Activated CD4-positive, alpha-beta memory T cell treated with anti-CD3 and anti-CD28 coated beads for 36 hours (primary cell): ENCODE measurements at regions not wholly inside any gene's neighbourhood (a gene's known extent, or its start where the extent isn't known, plus 50 kb on each side); places are given as distances from the start of the nearest gene placed in this dataset.
"Not testable (repeated sequence)": the region's sequence is repeated elsewhere in the genome, so short reads cannot be mapped to it uniquely, and the experiment has no call there.

Experiments used
- CTCF ChIA-PET: fragments of 350-600 bp; sonication (Branson Sonifier 250); formaldehyde crosslinking; loops from one replicate; lab custom pipeline; 2021; ENCODE audit warnings: antibody characterized with exemption, inconsistent platforms; lab: Charles Lee
- POLR2A ChIA-PET: fragments of 350-600 bp; sonication (Branson Sonifier 250); formaldehyde crosslinking; loops from one replicate; lab custom pipeline; 2021; ENCODE audit warnings: antibody characterized with exemption; lab: Charles Lee
- DNase-seq: peaks from one replicate; pipeline ENCODE4 v3.0.0-alpha.2; 2020
- H3K27ac Mint-ChIP-seq: one replicate; pipeline ENCODE4 v1.8.0; 2021; ENCODE audit warnings: mixed read lengths
- H3K27me3 Mint-ChIP-seq: one replicate; pipeline ENCODE4 v1.8.0; 2021; ENCODE audit warnings: mixed read lengths
- H3K36me3 Mint-ChIP-seq: one replicate; pipeline ENCODE4 v1.8.0; 2021; ENCODE audit warnings: mixed read lengths
- H3K4me1 Mint-ChIP-seq: one replicate; pipeline ENCODE4 v1.8.0; 2021; ENCODE audit warnings: low read depth, mixed read lengths
- H3K4me3 Mint-ChIP-seq: one replicate; pipeline ENCODE4 v1.8.0; 2021; ENCODE audit warnings: mild to moderate bottlenecking, mixed read lengths
- H3K9me3 Mint-ChIP-seq: one replicate; pipeline ENCODE4 v1.8.0; 2021; ENCODE audit warnings: mixed read lengths
- intact Hi-C: fragments of 100-400 bp; cut with micrococcal nuclease; formaldehyde crosslinking; loops from one replicate; pipeline ENCODE4 v1.15.1; 2023

DNA sequence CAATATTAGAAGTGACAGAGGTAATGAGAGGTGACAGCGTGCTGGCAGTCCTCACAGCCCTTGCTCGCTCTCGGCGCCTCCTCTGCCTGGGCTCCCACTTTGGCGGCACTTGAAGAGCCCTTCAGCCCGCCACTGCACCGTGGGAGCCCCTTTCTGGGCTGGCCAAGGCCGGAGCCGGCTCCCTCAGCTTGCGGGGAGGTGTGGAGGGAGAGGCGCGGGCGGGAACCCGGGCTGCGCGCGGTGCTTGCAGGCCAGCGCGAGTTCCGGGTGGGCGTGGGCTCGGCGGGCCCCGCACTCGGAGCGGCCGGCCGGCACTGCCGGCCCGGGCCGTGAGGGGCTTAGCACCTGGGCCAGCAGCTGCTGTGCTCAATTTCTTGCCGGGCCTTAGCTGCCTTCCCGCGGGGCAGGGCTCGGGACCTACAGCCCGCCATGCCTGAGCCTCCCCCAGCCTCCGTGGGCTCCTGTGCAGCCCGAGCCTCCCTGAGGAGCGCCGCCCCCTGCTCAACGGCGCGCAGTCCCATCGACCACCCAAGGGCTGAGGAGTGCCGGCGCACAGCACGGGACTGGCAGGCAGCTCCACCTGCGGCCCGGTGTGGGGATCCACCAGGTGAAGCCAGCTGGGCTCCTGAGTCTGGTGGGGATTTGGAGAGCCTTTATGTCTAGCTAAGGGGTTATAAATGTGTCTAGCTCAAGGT lies 426.5 kb upstream of the RGS18 start:
- intact Hi-C loops, H3K4me1 Mint-ChIP-seq, H3K27me3 Mint-ChIP-seq, H3K27ac Mint-ChIP-seq, H3K4me3 Mint-ChIP-seq, H3K36me3 Mint-ChIP-seq, CTCF ChIA-PET, POLR2A ChIA-PET, DNase-seq: not testable (repeated sequence)
- peaks cover 13% of the 10 kb centered on the region for H3K9me3 Mint-ChIP-seq

DNA sequence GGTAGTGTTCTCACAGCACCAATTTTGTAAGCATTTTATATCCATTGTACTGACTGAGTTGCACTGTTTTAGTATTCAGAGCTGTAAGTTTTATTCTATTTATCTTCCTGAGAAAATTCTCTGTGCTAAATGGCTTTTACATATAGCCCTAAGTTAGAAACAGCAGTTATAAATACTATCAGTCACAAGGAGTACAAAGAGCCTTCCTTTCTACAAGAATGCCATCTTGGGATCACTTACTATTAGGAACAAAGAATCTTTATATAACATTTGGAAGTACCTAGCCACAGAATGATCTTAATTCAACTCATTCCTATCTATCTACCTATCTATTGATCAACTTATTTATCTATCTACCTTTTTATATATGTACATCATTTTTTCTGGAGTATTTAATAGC lies 423.9 kb upstream of the RGS18 start:
- POLR2A ChIA-PET = no interaction called here
- no peak for DNase-seq
- Mint-ChIP-seq H3K4me3 (no peak overlapping the region), H3K4me1 (no peaks in the 10 kb centered on the region), H3K9me3 (peaks cover 13% of the 10 kb centered on the region), H3K36me3 (no peaks in the 10 kb centered on the region), H3K27me3 (no peaks in the 10 kb centered on the region), H3K27ac (no peak overlapping the region)
- intact Hi-C loops = no loop called here
- CTCF ChIA-PET = no interaction called here

DNA sequence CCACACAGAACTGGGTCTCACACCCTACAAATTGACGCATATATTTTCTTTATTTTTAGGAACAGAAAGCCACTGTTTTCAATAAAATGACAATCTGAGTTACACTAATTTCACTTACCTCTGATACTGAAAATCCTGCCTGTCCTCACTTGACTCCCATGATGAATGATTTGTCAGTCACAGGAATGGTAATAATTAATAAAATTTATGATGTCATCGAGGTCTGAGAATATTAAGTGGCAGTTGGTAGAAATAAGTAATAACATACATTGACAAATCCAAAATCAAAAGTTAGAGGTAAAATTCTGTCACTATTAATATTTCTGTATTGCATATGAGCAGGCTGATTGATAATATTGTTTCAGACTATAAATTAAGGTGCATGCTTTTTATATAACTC lies 418.7 kb upstream of the RGS18 start:
- DNase-seq = no peak
- intact Hi-C loops = no loop called here
- Mint-ChIP-seq H3K4me1 (no peaks in the 10 kb centered on the region), H3K4me3 (no peak overlapping the region), H3K27ac (no peak overlapping the region), H3K36me3 (no peaks in the 10 kb centered on the region), H3K27me3 (no peaks in the 10 kb centered on the region), H3K9me3 (peaks cover 14% of the 10 kb centered on the region)
- POLR2A ChIA-PET = interaction anchor here (0.6 kb wide), 1 partner anchor 44 kb away, joined by 3 read pairs; no protein-coding TSS in a partner anchor
- CTCF ChIA-PET = no interaction called here

DNA sequence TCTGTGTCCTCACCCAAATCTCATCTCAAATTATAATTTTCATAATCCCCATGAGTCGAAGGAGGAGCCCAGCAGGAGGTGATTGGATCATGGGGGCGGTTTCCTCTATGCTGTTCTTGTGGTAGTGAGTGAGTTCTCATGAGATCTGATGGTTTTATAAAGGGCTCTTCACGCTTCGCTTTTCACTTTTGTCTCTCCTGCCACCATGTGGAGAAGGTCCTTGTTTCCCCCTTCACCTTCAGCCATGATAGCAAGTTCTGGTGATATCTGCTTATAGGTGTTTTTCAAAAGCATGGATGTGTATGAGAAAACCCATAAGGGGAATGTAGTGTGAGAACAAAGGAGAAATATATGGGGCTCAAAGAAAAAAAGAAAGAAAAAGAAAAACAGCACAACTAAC lies 405.9 kb upstream of the RGS18 start:
- H3K4me1 Mint-ChIP-seq = no peaks in the 10 kb centered on the region
- intact Hi-C loops = no loop called here
- DNase-seq = no peak
- peaks cover 6% of the 10 kb centered on the region for H3K9me3 Mint-ChIP-seq
- H3K36me3 Mint-ChIP-seq = no peaks in the 10 kb centered on the region
- no peak overlapping the region for H3K4me3 Mint-ChIP-seq
- ChIA-PET POLR2A (no interaction called here), CTCF (no interaction called here)
- H3K27ac Mint-ChIP-seq = no peak overlapping the region
- H3K27me3 Mint-ChIP-seq = no peaks in the 10 kb centered on the region

DNA sequence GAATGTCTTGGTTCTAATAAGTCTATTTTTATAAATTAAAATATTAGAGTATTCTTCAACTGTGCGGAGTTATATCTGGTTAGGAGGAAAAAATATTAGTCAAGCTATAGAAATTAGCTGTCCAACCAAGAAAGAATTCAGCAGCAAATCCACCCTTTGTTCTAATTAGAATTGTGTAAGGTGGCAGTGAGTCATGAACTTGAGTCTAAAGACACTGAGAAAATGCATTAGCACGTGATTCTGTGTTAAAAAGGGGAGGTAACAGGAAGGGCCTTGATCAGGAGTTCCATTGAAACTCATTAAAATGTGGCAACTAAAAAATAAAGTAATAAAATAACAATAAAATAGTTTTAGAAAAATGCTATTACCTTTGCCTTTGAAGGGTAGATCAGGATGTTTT lies 398.2 kb upstream of the RGS18 start:
- Mint-ChIP-seq H3K4me1 (no peaks in the 10 kb centered on the region), H3K9me3 (peaks cover 2% of the 10 kb centered on the region), H3K4me3 (no peak overlapping the region), H3K27ac (no peak overlapping the region), H3K36me3 (no peaks in the 10 kb centered on the region), H3K27me3 (no peaks in the 10 kb centered on the region)
- intact Hi-C loops = no loop called here
- ChIA-PET CTCF (no interaction called here), POLR2A (no interaction called here)
- DNase-seq = no peak

DNA sequence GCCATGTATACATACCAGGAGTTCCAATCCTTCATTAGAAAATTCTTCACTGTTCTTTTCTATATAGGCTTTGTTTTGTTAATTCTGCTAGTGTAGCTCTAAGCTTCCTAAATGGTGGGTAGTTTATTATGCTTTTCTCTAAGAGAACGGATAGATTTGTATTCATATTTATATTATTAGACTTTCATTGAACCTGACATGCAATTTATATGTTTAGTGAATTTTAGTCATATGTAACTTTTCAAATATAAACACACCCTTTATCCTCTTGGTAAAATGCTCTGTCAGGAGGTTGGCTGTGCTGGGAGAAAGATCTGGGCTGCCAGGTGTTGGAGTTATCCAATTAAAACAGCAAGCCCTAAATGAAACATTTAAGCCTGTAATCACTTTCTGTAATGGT lies 369.7 kb upstream of the RGS18 start:
- CTCF ChIA-PET = no interaction called here
- Mint-ChIP-seq H3K27ac (no peak overlapping the region), H3K9me3 (peaks cover 2% of the 10 kb centered on the region), H3K4me1 (no peaks in the 10 kb centered on the region), H3K4me3 (no peak overlapping the region), H3K27me3 (no peaks in the 10 kb centered on the region), H3K36me3 (no peaks in the 10 kb centered on the region)
- intact Hi-C loops = no loop called here
- no peak for DNase-seq
- POLR2A ChIA-PET = no interaction called here

DNA sequence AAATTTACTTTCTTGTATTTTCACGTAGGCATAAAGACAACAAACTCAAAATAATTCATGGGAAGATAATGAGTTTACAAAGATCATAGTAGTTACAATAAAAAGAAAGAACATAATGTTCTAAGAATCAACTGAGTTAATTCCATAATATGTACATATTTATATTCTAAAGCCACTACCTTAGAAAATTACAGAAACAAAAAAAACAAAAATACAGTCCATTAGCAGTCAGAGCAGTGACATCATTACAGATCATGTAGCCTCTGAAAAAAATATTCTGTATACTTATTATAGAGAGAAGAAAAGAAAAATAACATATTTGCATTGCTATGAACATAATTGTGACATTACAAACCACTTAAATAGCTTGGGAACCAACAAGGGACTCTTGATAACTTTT lies 360.1 kb upstream of the RGS18 start:
- no peak for DNase-seq
- intact Hi-C loops = no loop called here
- POLR2A ChIA-PET = no interaction called here
- Mint-ChIP-seq H3K4me3 (no peak overlapping the region), H3K27ac (no peak overlapping the region), H3K36me3 (no peaks in the 10 kb centered on the region), H3K4me1 (no peaks in the 10 kb centered on the region), H3K9me3 (peaks cover 1% of the 10 kb centered on the region), H3K27me3 (no peaks in the 10 kb centered on the region)
- CTCF ChIA-PET = no interaction called here

DNA sequence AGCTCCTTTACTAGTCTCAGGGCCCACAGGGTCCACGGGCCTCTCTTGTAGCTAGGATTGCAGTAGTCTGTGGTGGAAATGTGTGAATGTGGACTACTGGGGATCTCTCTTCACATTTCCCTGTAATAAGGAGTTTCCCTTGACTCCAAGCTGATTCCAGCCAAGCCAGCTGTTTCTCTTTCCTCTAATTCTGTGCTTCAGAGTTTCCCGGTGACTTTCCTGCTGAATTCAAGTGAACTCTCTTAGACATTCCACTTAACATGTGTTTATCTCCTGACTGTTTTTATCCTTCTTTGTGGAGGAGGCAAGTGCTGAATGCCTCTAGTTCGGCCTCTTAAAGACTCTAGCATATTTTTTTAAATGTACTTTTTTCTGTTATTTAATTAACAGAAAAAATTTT lies 354.0 kb upstream of the RGS18 start:
- Mint-ChIP-seq H3K27me3 (no peaks in the 10 kb centered on the region), H3K9me3 (peaks cover 5% of the 10 kb centered on the region), H3K4me1 (no peaks in the 10 kb centered on the region), H3K27ac (no peak overlapping the region), H3K4me3 (no peak overlapping the region), H3K36me3 (no peaks in the 10 kb centered on the region)
- intact Hi-C loops = no loop called here
- POLR2A ChIA-PET = no interaction called here
- CTCF ChIA-PET = no interaction called here
- DNase-seq = no peak

DNA sequence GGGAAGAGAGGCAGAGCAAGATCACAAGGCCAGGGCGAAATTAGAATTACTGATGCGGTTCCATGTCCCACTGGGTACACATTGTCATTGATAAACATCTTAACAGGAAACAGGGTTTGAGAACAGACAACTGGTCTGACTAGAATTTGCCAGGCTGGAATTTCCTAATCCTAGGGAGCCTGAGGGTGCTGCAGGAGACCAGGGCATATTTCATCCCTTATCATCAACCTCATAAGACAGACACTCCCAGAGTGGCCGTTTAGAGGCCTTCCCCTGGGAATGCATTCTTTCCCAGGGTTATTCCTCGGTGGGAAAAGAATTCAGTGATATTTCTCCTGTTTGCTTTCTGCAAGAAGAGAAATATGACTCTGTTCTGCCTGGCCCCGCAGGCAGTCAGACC lies 344.7 kb upstream of the RGS18 start:
- CTCF ChIA-PET, POLR2A ChIA-PET, H3K4me3 Mint-ChIP-seq, H3K4me1 Mint-ChIP-seq, DNase-seq, H3K27ac Mint-ChIP-seq, H3K27me3 Mint-ChIP-seq, H3K36me3 Mint-ChIP-seq, intact Hi-C loops: not testable (repeated sequence)
- peaks cover 13% of the 10 kb centered on the region for H3K9me3 Mint-ChIP-seq

DNA sequence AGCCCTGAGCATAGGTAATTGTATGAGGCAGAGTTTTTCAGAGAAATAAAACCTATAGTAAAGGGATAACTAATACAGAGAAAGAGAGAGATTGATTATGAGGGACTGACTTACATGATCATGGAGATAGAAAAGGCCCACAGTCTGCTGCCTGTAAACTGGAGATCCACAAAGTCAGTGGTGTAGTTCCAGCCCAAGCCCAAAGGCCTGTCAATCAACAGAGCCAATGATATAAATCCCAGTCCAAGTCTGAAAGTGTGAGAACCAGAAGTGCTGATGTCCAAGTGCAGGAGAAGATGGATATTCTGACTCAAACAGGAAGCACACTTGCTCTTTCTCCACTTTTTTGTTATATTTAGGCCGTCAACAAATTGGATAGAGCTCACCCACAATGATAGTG lies 340.1 kb upstream of the RGS18 start:
- Mint-ChIP-seq H3K4me3 (no peak overlapping the region), H3K9me3 (peaks cover 13% of the 10 kb centered on the region), H3K27me3 (no peaks in the 10 kb centered on the region), H3K4me1 (no peaks in the 10 kb centered on the region), H3K36me3 (no peaks in the 10 kb centered on the region), H3K27ac (no peak overlapping the region)
- no peak for DNase-seq
- intact Hi-C loops = no loop called here
- POLR2A ChIA-PET = no interaction called here
- CTCF ChIA-PET = no interaction called here

DNA sequence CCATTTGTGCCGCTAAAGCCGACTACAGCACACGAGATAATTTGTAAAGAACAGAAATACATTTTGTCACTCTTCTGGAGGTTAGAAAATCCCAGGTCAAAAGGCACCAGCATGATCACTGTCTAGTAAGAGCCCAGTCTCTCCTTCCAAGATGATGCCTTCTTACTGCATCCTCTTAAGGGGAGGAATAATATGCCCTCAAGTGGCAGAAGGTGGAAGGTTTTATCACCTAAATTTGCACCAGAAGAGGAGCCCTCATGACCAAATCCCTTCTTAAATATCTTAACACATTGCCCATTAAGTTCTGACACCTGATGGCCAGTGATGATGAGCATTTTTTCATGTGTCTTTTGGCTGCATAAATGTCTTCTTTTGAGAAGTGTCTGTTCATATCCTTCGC lies 326.7 kb upstream of the RGS18 start:
- Mint-ChIP-seq H3K9me3 (peaks cover 6% of the 10 kb centered on the region), H3K27me3 (no peaks in the 10 kb centered on the region), H3K36me3 (no peaks in the 10 kb centered on the region), H3K4me1 (no peaks in the 10 kb centered on the region), H3K27ac (no peak overlapping the region), H3K4me3 (no peak overlapping the region)
- intact Hi-C loops = no loop called here
- DNase-seq = no peak
- CTCF ChIA-PET = no interaction called here
- POLR2A ChIA-PET = no interaction called here

DNA sequence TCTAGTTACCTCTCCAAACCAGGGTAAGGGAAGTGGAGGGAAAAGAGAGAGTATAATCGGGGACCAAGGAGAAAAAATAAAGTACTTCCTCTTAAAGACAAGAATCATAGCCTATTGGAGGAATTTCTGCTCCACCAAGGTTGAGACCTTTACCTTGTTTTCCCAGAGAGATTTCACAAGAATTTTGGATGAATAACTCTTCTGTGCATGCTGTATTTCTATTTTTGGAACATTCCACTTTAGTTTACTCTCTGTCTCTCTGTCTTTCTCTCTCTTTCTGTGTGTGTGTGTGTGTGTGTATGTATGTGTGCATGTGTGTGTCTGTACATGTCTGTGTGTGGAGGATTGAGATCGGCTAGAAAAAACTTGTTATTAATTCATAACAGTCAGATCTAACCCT lies 318.4 kb upstream of the RGS18 start:
- intact Hi-C loops = no loop called here
- no peaks in the 10 kb centered on the region for H3K36me3 Mint-ChIP-seq
- H3K4me1 Mint-ChIP-seq = no peaks in the 10 kb centered on the region
- H3K27me3 Mint-ChIP-seq = no peaks in the 10 kb centered on the region
- H3K4me3 Mint-ChIP-seq = no peak overlapping the region
- no peaks in the 10 kb centered on the region for H3K9me3 Mint-ChIP-seq
- POLR2A ChIA-PET = no interaction called here
- DNase-seq = no peak
- no peak overlapping the region for H3K27ac Mint-ChIP-seq
- CTCF ChIA-PET = no interaction called here

DNA sequence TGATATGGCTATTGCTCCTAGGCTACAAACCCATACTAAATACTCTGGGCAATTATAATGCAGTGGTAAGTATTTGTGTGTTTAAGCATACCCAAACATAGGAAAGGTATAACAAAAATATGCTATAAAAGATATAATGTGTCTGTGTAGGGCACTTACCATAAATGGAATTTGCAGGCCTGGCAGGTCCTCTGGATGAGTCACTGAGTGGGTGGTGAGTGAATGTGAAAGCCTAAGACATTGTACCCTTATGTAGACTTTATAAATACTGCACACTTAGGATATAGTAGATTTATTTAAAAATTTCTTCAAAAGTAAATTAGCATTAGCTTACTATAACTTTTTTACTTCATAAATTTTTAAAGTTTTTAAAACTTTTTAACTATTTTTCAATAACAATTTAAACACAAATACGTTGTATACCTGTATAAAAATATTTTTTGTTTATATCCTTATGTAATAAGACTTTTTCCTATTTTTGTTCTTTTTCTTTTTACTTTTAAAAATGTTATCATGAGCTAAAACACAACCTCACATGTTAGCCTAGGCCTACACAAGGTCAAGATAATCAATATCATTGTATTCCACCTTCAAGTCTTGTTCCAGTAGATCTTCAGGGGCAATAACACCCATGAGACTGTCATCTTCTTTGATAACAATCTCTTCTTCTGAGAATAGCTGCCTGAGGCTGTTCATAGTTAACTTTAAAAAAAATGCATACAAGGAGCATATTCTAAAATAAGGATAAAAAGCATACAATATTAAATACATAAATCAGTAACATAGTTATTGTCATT lies 306.3 kb upstream of the RGS18 start:
- intact Hi-C loops = no loop called here
- H3K9me3 Mint-ChIP-seq = peaks cover 4% of the 10 kb centered on the region
- no peaks in the 10 kb centered on the region for H3K27me3 Mint-ChIP-seq
- H3K4me1 Mint-ChIP-seq = no peaks in the 10 kb centered on the region
- no peak overlapping the region for H3K27ac Mint-ChIP-seq
- ChIA-PET POLR2A (no interaction called here), CTCF (no interaction called here)
- no peaks in the 10 kb centered on the region for H3K36me3 Mint-ChIP-seq
- no peak overlapping the region for H3K4me3 Mint-ChIP-seq
- no peak for DNase-seq
